Endothelial cell (in vitro differentiated cells): ENCODE measurements at regions not wholly inside any gene's neighbourhood (a gene's known extent, or its start where the extent isn't known, plus 50 kb on each side); places are given as distances from the start of the nearest gene placed in this dataset.

Source experiments
- DNase-seq: peaks from one replicate; pipeline ENCODE4 v3.0.0; 2021; ENCODE audit warnings: low spot score
- H3K27ac Mint-ChIP-seq: one replicate; pipeline ENCODE4 v1.8.0; 2021; ENCODE audit warnings: mixed read lengths, inconsistent platforms; ENCODE audit not compliant: unreplicated experiment
- H3K27me3 Mint-ChIP-seq: one replicate; pipeline ENCODE4 v1.8.0; 2021; ENCODE audit warnings: mild to moderate bottlenecking, moderate library complexity, mixed read lengths, inconsistent platforms; ENCODE audit not compliant: unreplicated experiment
- H3K36me3 Mint-ChIP-seq: one replicate; pipeline ENCODE4 v1.8.0; 2021; ENCODE audit warnings: mild to moderate bottlenecking, low read depth, mixed read lengths, inconsistent platforms; ENCODE audit not compliant: unreplicated experiment
- H3K4me1 Mint-ChIP-seq: one replicate; pipeline ENCODE4 v1.8.0; 2021; ENCODE audit warnings: mild to moderate bottlenecking, mixed read lengths, inconsistent platforms; ENCODE audit not compliant: unreplicated experiment
- H3K4me3 Mint-ChIP-seq: one replicate; pipeline ENCODE4 v1.8.0; 2021; ENCODE audit warnings: mild to moderate bottlenecking, mixed read lengths, inconsistent platforms; ENCODE audit not compliant: unreplicated experiment
- H3K9me3 Mint-ChIP-seq: one replicate; pipeline ENCODE4 v1.8.0; 2021; ENCODE audit warnings: mixed read lengths, inconsistent platforms; ENCODE audit not compliant: unreplicated experiment
- TF ChIP-seq, protein P1 (sequence below): fragments of 200-600 bp; sonication (generic); IDR thresholded peaks from one replicate; pipeline ENCODE4 v1.5.0; 2021; ENCODE audit warnings: antibody characterized with exemption; ENCODE audit not compliant: unreplicated experiment

DNA sequence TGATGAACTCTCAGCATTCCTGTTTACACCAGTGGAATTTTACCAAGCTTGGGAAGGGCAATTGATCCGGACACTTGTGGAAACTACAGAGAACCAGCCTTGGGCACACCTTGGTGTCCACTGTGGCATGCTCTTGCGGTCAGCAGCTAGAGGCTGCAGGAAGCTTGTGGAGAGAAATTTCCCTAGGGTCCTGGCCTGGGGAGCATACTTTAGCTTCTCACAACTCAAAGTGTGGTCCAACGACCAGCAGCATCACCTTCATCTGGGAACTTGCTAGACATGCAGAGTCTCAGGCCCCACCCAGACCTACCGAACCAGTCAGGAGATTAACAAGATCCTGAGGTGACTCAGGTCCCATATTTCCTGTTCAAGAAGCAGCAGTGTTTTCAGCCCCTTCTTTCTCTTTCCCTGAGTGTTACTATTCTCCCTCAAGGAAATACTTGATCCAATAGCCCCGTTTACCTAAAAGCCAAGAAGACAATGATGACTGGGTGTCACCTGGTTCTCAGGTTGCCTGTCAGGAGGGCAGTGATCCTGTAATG lies 55.7 kb upstream of the KCNE2 start:
- TF ChIP-seq, protein P1, sequence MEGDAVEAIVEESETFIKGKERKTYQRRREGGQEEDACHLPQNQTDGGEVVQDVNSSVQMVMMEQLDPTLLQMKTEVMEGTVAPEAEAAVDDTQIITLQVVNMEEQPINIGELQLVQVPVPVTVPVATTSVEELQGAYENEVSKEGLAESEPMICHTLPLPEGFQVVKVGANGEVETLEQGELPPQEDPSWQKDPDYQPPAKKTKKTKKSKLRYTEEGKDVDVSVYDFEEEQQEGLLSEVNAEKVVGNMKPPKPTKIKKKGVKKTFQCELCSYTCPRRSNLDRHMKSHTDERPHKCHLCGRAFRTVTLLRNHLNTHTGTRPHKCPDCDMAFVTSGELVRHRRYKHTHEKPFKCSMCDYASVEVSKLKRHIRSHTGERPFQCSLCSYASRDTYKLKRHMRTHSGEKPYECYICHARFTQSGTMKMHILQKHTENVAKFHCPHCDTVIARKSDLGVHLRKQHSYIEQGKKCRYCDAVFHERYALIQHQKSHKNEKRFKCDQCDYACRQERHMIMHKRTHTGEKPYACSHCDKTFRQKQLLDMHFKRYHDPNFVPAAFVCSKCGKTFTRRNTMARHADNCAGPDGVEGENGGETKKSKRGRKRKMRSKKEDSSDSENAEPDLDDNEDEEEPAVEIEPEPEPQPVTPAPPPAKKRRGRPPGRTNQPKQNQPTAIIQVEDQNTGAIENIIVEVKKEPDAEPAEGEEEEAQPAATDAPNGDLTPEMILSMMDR, result no peak
- Mint-ChIP-seq H3K9me3 (no peaks in the 10 kb centered on the region), H3K27me3 (peaks cover 2% of the 10 kb centered on the region), H3K4me1 (peaks cover 8% of the 10 kb centered on the region), H3K36me3 (no peaks in the 10 kb centered on the region), H3K4me3 (no peak overlapping the region), H3K27ac (no peak overlapping the region)
- no peak for DNase-seq

- peaks cover 12% of the 10 kb centered on the region for H3K4me1 Mint-ChIP-seq
- TF ChIP-seq, protein P1, result no peak
- H3K27me3 Mint-ChIP-seq, result peaks cover 2% of the 10 kb centered on the region
- H3K27ac Mint-ChIP-seq, result no peak overlapping the region
- H3K9me3 Mint-ChIP-seq, result no peaks in the 10 kb centered on the region
- no peaks in the 10 kb centered on the region for H3K36me3 Mint-ChIP-seq
- DNase-seq, result no peak
- no peak overlapping the region for H3K4me3 Mint-ChIP-seq
Measured at GRCh38 chr21:34311561-34312330, 52.1 kb upstream of the KCNE2 start.

DNA sequence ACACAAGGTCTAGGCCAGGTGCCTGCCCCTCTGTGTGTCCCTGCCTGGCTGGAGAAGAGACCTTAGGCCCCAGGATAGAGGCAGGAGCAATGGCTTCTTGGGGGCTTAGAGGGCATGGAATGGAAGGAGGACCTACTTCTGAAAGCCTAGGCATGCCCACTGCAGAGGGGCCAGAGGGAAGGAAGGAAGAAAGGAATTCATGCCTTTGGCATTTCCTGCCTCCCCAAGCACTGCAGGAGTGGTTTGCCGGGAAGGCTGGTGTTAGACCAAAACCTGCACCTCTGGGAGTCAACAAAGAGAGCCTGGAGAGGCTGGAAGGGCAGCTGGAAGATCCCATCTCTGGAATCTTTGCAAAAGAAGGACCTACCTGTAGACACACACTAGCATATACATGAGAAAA lies 50.7 kb upstream of the KCNE2 start:
- H3K4me1 Mint-ChIP-seq, result peaks cover 15% of the 10 kb centered on the region
- no peak overlapping the region for H3K4me3 Mint-ChIP-seq
- no peak for DNase-seq
- no peak overlapping the region for H3K27ac Mint-ChIP-seq
- no peaks in the 10 kb centered on the region for H3K36me3 Mint-ChIP-seq
- no peaks in the 10 kb centered on the region for H3K27me3 Mint-ChIP-seq
- no peaks in the 10 kb centered on the region for H3K9me3 Mint-ChIP-seq
- TF ChIP-seq, protein P1, result no peak
